NOMO-1 (cell line): ENCODE measurements at regions not wholly inside any gene's neighbourhood (a gene's known extent, or its start where the extent isn't known, plus 50 kb on each side); places are given as distances from the start of the nearest gene placed in this dataset.
"Not testable (repeated sequence)": the region's sequence is repeated elsewhere in the genome, so short reads cannot be mapped to it uniquely, and the experiment has no call there.

ENCODE experiments used
- DNase-seq, 2 experiments: peaks; one replicate each; lab custom pipeline; 2025; ENCODE audit not compliant: unreplicated experiment in 2 of 2; lab: John Stamatoyannopoulos, UW

DNA sequence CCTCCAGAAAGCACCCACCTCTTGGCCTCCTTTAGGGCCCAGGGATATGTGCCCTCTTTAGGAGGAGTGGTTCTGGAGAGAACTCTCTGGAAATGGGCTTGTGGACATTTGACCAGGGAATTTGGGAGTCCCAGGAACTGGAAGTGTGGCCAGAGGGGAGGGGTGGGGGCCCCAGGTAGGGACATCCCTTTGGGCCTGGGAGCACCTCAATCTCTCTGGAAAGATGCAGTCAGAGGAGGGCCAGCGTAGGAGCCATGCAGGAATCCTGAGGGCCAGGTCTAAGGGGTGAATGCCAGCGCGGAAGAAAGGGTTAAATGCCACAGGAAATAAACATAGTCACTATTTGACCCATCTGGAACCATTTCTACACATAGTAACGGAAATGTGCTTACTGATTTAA, 50.3 kb upstream of the ITGA11 start:
- no peak for DNase-seq

DNA sequence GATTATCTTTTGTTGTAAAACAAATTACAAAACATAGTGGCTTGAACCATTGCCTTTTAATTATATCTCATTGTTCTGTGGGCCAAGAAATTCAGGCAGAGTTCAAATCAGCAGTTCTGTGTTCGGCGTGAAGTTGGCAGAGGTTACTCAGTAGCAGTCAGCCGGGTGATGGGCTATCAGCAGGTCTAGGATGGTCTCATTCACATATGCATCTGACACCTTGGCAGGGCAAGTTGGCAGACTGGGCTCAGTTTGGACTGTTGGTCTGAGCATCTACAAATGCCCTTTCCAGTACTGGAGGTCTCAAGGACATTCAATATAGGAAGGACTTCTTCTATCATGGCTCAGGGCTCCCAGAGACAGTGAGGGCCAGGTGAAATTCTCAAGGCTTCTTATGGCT, 51.2 kb upstream of the ITGA11 start:
- DNase-seq, result no peak

DNA sequence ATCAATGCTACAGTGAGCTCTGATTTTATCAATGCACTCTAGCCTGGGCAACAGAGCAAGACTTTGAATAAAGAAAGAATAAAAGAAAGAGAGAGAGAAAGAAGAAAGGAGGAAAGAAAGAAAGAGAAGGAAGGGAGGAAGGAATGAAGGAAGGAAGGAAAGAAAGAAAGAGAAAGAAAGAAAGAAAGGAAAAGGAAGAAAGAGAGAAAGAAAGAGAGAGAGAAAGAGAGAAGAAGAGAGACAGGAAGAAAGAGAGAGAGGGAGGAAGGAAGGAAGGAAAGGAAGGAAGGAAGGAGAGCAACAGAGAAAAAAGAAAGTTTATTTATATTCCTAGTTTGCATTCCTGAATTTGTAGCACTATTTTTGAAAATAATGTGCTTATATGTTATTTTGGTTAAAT, 52.3 kb upstream of the ITGA11 start:
- DNase-seq, result no peak

- DNase-seq, result no peak
Observed at GRCh38 chr15:68484696-68485400, 52.9 kb upstream of the ITGA11 start.

- DNase-seq, result no peak
Observed at GRCh38 chr15:68485721-68486360, 53.9 kb upstream of the ITGA11 start.

DNA sequence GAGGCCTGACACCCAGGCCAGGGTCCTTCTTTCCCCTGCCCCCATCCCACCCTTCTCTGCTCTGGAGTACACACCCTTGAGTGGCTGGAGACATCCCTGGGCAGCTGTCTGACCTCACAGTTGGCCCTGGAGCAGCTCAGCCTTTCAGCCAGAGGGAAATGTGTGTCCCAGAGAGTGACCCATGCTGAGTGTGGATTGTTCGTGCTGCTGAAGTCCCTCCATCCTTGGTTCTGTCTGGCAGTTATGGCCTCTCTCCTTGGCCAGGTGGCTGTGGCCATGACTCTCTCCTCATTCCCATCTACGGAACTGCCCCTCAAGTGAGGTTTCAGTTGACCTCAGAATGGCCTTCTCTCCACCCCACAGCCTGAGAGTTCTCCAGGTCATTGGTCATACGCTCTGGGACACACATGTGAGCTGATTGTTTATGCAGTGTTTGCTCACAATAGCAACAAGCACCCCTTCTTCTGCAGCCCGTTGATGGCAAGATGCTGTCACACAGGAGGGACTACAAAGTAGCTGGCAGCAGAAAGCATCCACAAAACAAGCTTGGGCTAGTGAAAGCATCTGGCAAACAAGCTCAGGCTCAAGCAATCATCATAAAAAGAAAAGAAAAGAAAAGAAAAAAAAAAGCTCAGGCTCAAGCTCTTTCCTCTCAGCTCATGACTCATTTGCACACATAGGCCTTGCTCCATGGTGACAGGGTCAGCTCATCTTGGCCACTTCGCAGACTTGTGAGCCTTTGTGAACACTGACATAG, 55.3 kb upstream of the ITGA11 start:
- no peak for DNase-seq

- DNase-seq, result no peak
Observed at GRCh38 chr15:68488290-68488689, 56.3 kb upstream of the ITGA11 start.

- no peak for DNase-seq
Observed at GRCh38 chr15:68488966-68489365, 57.0 kb upstream of the ITGA11 start.

- no peak for DNase-seq
Observed at GRCh38 chr15:68489421-68489820, 57.5 kb upstream of the ITGA11 start.

DNA sequence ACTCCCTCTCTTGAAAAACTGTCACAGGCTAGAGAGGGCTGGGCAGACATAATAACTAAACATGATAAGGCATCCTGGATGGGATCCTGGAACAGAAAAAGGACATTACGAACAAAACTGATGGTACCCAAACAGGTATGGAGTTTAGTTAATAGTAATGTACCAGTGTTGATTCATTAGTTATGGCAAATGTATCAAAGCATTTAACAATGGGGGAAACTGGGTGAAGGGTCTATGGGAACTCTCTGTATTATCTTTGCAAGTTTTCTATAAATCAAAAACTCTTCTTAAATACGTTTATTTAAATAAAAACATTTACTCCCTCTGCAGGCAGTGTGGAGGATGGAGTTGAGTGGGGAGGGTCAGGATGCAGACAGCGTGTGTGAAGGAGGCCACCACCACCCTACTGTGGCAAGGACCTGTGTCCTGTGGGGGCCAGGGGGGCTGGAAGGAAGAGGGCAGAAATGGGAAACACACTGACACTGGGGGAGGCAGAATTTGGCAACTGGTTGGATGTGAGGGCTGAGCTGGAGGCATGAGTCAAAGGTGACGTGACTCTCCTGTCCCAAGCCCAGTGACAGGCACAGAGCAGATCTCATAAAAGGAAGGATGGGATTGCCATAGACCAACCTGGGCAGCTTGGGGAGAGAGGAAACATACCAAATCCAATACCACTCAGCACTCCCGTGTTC, 59.6 kb upstream of the ITGA11 start:
- DNase-seq, result no peak

GRCh38 chr15:68492855-68493254, 60.9 kb upstream of the ITGA11 start:
- no peak for DNase-seq

DNA sequence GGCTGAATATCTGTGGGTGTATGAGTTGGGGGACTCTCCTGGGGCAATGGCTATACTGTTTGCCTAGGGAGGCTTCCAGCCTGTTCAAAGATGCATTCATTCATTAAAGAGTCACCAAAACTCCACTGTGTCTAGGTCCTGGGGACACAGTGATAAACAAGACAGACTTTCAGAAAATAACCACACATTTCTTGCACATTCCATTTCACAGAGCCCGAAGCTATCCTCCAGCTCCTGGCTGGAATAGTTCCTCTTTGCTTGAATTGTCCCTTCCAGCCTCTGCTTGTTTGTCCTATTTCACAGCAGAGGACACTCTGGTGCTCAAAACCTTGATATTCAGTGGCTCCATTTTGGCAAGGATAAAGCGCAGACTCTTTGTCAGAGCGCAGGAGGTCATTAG, 61.7 kb upstream of the ITGA11 start:
- DNase-seq, result no peak

GRCh38 chr15:68494573-68495110, 62.7 kb upstream of the ITGA11 start:
- no peak for DNase-seq

GRCh38 chr15:68495221-68495950, 63.4 kb upstream of the ITGA11 start:
- no peak for DNase-seq

- DNase-seq, result no peak
Observed at GRCh38 chr15:68495981-68496705, 64.2 kb upstream of the ITGA11 start.

DNA sequence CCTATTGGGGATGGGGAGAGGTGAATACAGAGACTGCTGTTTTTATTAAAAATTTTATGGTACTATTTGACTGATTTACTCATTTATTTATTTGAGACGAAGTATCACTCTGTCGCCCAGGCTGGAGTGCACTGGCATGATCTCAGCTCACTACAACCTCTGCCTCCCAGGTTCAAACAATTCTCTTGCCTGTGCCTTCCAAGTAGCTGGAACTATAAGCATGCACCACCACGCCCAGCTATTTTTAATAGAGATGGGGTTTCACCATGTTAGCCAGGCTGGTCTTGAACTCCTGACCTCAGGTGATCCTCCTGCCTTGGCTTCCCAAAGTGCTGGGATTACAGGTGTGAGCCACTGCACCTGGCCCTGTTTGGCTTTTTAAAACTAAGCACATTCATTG, 64.8 kb upstream of the ITGA11 start:
- DNase-seq, result not testable (repeated sequence)

GRCh38 chr15:68497206-68497910, 65.4 kb upstream of the ITGA11 start:
- no peak for DNase-seq

GRCh38 chr15:68498076-68498475, 66.1 kb upstream of the ITGA11 start:
- DNase-seq, result no peak

DNA sequence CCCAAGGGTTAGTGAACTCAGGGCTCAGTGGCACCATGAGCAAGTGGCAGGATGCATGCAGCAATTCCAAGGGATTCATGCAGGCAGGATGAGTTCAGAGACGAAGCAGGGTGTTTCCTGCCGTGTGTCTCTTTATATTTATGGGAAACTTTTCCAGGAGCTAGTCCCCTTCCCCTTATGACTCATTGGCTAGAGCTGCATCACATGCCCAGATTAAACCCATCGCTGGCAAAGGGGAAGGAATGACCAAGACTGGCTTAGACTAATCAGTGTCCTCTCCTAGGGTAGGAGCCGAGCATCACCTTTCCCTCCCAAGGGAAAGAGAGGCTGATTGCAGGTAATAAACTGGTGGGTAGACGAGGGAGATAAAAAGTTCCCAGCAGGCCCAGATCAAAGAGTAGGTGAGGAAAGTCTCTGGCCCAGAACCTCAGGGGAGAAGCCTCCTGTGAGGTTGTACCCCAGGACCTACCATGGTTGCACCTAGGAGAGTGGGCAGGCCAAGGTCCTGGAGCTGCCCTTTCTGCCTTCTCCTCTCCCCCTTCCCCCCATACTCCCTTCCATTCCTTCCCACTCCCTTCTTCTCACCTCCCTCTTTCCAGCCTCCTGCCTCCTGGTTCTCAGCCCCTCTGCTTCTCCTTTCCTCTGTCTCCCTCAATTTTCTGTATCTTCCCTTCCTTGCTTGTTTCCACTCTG, 67.8 kb upstream of the ITGA11 start:
- no peak for DNase-seq
